Superior temporal gyrus (tissue), 1 donor: ENCODE measurements at regions not wholly inside any gene's neighbourhood (a gene's known extent, or its start where the extent isn't known, plus 50 kb on each side); places are given as distances from the start of the nearest gene placed in this dataset.

Source experiments
- DNase-seq: peaks from one replicate; pipeline ENCODE4 v3.0.0-alpha.2; 2016; ENCODE audit errors: extremely low spot score

DNA sequence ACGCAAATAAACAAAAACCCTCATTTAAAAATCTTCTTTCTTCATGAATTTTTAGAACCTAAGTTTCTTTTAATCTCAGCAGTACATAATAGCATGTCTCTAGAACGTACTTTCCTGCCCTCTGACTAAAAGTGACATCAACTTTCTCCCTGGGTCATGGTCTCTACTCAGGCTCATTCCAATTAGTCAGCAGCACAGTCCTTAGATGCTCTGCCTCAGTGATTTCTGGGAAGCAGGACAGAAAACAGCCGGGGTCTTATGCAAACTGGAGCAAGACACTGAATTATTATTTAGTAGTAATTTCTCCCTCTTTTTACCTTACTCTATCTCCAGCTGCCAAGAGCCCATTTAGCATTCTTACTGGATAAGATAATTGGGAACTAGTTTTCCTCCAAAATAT, 365.2 kb downstream of the TUSC7 start:
- no peak for DNase-seq

- DNase-seq = no peak
These were observed 370.4 kb downstream of the TUSC7 start for GRCh38 chr3:117079997-117080396.

DNA sequence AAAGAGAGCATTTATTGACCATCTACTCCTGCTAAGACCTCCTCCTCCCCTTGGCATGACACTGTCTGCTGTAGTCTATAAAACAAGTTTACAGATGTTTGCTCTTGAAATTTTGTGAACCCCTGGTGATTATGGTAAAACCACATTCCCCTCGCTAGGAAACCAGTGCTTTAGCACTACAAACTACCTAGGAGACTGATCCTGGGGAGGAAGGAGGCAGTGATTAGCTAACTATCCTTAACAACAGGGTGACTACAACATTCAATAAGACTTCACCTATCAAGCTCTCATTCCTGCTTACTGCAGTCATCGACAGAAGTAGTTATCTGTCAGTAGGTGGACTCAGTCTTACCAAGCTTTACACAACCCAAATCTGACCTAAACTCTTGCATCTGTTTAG, 371.3 kb downstream of the TUSC7 start:
- DNase-seq = no peak

- DNase-seq = no peak
These were observed 374.7 kb downstream of the TUSC7 start for GRCh38 chr3:117084277-117084676.

- DNase-seq = no peak
These were observed 375.2 kb downstream of the TUSC7 start for GRCh38 chr3:117084739-117085270.

DNA sequence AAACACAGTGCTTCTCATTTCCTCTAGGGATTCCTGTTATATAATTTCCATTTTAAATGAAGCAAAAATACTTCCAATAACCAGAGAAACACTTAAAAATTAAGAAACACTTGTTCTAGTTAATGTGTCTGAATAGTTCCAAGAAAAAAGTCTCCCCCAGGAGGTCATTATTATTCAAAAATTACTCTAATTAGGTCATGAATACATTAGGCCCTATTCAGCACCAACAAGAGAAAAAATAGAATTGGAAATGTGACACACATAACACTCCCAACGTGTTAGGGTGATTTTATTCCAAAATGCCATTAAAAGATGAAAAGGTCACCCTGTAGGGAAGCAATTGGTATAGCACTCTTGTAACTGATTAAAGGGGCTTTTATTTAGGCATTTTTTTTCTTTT, 382.1 kb downstream of the TUSC7 start:
- DNase-seq = no peak

DNA sequence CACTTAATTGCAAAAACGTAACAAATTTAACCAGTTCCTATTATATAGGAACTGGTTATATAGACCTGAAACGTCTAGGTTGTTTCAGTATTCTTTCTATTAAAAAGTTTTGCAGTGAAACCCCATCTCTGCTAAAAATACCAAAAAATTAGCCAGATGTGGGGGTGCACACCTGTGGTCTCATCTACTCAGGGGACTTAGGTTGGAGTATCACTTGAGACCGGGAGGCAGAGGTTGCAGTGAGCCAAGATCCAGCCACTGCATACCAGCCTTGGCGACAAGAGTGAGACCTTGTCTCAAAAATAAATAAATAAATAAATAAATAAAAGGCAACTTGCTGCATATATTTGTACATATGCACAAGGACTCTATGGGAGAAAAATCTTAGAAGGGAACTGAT, 387.0 kb downstream of the TUSC7 start:
- no peak for DNase-seq

DNA sequence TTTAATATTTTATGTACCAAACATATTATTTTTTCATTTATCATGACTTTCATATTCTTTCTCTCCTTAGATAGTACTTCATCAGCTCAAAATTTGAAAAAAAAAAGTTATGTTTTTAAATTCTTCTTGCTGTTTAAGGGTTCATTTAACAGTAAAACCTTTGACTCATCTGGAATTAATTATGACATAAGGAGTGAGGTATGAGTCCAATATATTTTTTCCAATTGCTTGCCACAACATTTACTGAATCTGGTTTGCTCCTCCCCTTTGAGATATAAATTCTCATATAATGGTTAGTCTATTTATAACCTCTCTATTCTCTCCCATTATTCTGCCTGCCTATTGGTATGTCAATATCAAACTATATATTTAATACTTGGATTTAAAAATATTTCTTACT, 387.8 kb downstream of the TUSC7 start:
- no peak for DNase-seq

DNA sequence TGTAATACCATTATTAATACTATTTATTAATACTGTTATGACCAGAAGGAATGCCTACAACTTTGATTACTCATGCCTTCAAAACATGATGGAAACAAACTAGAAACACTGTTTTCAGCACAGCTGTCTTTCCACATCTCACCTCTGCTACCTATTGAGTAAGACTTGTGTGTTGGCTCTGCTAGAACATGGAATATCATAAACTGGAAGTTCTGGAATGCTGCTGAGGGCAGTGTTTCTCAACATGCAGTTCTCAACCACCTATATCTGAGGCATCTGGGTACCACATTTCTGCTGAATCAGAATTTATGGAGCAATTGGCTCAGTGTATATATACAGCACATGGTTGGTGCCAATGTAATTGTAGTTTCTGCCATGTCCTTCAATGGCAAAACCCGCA, 392.1 kb downstream of the TUSC7 start:
- DNase-seq = no peak

- no peak for DNase-seq
These were observed 392.8 kb downstream of the TUSC7 start for GRCh38 chr3:117102426-117102825.

- no peak for DNase-seq
These were observed 394.1 kb downstream of the TUSC7 start for GRCh38 chr3:117103675-117104074.

- no peak for DNase-seq
These were observed 394.8 kb downstream of the TUSC7 start for GRCh38 chr3:117104381-117104780.

DNA sequence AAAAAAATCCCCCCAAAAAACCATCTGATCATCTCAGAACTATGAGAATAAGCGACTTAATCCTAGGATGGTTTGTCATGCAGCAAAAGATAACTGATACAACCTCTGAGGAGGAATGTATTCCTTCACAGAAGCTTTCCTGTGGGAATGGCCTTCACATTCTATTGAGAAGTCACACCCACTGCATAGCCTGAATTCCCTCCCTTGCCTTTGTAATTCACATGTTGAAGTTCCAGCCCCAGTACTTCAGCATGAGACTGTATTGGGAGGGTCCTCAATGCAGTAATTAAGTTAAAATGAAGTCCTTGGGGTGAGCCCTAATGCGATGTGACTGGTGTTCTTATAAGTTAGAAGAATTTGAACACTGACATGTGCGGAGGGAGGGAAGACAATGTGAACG, 395.2 kb downstream of the TUSC7 start:
- DNase-seq = no peak

DNA sequence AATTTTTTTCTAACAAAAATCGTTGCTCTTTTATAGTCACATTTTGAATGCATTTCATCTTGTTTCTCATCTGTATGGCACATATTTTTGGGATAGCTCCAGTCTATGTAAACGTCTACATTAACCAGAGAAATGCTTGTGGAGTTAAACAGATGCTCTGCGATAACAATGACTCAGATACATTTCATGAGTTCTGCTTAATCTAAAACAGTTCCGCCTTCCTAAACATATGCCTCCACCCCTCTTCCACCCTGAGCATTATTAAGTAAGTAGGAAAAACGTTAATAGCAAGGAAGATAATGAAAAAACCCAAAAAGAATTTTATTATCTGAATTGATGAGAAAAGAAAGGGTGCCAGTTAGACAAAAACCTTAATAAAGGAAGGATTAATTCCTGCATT, 396.1 kb downstream of the TUSC7 start:
- no peak for DNase-seq

DNA sequence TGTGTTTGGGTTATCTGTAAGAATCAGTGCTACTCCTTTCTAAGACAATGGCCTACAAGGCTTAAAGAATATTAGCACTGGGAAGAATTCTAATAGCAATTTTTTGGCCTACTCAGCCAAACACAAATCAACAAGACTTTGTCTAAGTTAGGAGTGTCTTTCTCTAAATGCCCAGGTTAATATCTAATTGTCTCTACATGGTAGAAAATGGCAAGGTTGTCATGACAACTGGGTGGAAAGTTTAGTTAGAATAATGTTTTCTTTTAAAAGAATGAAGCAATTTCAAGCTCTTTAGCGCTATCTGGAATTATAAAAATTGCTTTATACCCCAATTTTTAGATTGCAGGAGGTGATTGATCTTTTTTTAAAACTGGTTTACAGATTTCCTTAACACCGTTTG, 396.8 kb downstream of the TUSC7 start:
- no peak for DNase-seq

DNA sequence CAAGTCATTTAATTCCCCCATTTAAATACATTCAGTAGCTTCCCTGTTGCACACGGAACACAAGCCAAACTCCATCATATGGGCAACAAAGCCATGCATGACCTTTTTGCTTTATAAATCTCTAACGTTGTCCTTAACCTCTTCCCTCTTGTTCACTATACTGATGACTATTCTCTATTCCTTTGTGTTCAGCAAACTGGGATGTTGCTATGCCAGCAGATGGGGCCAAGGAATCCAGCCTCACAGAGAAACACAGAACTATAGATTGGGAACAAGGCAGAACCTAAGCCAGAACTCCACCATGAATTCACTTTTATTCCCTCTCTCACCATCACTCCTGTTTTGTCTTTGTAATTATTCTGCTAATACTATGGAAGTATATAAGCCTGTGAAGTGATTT, 398.4 kb downstream of the TUSC7 start:
- no peak for DNase-seq

DNA sequence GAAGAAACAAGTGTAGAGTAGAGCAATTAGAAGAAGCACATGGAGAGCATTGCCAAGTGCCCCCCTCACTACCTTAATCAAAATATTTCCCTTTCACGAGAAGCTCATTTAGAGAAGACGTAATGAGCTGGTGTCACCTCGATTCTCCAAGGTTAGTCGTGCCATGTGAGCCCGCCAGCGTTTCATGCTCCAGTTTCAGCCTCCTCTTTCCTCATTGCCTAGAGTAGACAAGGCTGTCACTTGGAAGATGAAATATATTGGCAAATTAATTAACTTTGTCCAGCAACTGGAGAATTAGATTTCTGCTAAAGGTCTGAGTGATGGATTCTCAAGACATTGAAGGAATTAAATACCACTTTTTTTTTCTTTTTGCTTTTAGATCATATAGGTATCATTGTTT, 399.6 kb downstream of the TUSC7 start:
- DNase-seq = no peak

DNA sequence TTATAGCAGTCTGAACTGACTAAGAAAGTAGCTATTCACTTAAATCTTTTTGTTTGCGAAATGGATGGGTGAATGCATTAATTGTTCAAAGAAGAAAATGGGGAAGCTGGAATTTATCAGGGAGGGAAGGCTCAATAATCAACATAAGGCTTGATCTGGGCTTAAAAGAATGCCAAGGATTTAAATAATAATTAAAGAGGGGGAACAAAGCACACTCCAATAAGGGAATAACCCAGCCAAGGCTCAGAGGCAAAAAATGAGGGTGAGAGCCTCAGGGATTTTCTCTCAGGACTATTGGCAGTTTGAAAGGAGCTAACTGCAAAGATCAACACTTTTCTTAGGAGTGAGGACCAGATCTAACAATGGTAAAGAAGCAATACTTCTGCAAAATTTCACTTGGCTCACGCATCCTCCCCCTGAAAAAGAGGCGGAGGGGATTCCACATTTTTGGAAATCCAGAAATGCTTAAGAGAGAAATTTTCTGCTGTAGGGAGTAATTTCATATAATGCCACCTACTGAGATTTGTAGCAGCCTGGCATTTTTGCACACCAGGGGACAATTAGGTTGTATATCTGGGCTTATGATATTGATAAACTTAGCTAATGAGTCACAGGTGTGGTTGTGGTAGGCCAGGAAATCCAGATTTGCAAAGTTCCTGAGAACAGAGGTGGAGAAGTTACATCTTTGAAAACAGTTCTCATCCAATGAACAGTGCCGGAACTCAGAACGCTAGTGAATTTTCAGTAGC, 405.1 kb downstream of the TUSC7 start:
- DNase-seq = no peak

- no peak for DNase-seq
These were observed 407.8 kb downstream of the TUSC7 start for GRCh38 chr3:117117188-117117936.

DNA sequence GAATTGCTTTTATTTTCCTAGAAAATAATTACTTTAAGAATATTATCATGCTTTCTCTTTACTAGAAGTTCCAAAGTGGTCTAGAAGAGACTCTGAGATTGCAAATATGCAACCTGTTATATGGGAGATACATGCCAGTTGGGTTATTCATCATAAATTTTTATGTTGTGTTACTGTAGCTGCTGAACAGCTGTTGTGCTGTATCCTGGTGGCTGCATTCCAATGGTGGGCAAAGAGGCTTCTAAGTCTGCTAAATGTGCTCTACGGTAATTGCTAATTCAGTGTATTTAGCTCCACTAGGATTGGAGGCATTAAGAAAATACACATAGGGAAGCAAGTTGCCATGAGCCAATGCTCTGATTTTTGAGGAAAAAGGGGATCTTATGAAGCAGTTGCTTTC, 409.0 kb downstream of the TUSC7 start:
- DNase-seq = no peak

DNA sequence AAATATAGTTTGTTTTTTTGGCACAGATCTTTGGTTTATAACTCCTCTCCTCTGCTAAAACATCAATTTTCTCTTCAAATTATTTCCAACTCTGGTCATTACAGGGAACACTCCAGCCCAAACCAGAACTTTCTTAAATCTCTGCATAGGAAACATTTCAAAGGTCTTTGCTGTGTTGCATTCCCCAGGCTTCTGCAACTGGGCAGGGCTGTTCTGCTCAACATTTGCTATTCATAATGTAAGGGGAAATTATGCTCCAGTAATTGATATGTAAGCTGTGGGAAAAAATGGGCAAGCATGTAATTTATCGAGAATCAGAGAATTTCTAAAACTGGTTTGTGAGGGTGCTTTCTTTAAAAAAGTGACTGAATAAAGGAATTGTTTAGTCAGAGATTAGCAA, 410.4 kb downstream of the TUSC7 start:
- DNase-seq = no peak

GRCh38 chr3:117122609-117123008, 413.0 kb downstream of the TUSC7 start:
- DNase-seq = no peak

- DNase-seq = no peak
These were observed 416.9 kb downstream of the TUSC7 start for GRCh38 chr3:117126460-117126859.
